ENCODE measurements at regions not wholly inside any gene's neighbourhood (a gene's known extent, or its start where the extent isn't known, plus 50 kb on each side); places are given as distances from the start of the nearest gene placed in this dataset.
"Not testable (repeated sequence)": the region's sequence is repeated elsewhere in the genome, so short reads cannot be mapped to it uniquely, and the experiment has no call there.

GRCh38 chr13:64591971-64592370 lies 2638.2 kb downstream of the PCDH9 start:
- DNase-seq = no peak

DNA sequence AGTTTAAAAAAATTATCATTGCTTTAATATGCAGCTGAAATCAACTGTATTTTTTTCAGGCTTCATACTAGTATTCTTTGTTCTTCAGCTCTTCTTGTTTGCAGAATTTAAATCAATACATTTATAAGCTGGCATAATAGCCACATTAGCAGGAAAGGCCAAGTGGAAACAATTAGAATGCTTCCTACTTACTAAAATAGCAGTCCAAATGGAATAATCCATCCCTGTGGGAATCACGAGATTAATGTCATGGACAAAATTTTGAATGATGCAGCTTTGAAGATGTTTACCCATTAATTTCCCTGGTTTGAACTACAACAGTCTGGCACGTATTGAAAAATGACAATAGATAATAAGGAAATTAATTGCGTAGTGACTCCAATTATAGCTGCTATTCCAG lies 2650.8 kb downstream of the PCDH9 start:
- no peak for DNase-seq

DNA sequence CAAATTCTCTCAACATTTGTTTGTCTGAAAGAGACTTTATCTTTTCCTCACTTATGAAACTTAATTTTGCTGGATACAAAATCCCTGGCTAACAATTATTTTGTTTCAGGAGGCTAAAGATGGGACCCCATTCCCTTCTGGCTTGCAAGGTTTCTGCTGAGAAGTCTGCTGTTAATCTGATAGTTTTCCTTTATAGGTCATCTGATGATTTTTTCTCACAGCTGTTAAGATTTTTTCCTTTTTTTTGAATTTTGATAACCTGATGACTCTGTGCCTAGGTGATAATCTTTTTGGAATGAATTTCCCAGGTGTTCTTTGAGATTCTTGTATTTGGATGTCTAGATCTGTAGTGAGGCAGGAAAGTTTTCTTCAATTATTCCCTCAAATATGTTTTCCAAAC lies 2661.4 kb downstream of the PCDH9 start:
- DNase-seq = no peak

DNA sequence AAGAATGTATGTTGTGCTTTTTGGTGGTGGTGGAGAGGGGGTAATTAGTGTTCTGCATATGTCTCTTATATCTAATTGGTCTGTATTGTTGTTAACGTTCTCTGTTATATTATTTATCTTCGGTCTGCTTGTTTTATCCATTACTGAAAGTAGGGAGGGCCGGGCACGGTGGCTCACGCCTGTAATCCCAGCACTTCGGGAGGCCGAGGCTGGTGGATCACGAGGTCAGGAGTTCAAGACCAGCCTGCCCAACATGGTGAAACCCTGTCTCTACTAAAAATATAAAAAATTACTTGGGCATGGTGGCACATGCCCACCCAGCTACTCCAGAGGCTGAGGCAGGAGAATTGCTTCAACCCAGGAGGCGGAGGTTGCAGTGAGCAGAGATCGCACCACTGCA lies 2672.1 kb downstream of the PCDH9 start:
- not testable (repeated sequence) for DNase-seq

DNA sequence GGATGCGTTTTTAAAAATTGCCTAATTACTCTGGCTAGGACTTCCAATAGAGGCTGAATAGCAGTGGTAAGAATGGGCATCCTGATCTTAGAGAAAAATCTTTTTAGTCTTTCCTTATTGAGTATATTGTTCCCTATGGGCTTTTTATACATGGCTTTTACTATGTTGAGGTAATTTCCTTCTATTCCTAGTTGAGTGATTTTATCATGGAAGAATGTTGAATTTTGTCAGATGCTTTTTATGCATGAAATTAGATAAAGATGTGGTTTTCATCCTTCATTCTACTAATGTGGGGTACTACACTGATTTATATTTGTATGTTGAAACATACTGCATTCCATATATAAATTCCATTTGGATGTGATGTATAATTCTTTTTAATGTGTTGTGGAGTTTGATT lies 2673.8 kb downstream of the PCDH9 start:
- DNase-seq = no peak

GRCh38 chr13:64553411-64554129 lies 2676.6 kb downstream of the PCDH9 start:
- DNase-seq = no peak

GRCh38 chr13:64551755-64552154 lies 2678.4 kb downstream of the PCDH9 start:
- DNase-seq = no peak

DNA sequence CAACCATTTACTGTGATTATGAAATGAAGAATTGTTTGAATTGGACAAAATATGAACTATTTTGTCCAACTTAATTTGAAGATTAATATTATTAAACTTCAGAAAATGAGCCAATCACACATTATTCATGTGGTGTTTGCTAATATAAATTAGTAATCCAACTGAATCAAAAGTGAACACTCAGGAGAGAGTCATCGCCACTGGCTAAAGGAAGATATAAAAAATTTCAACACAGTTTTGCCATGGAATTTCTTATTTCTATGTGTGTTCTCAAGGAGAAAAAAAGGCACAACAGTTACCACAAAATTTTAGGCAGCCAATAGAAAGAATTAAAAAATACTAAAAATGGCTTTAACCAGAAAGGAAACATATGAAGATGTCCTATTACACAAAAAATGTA lies 2683.8 kb downstream of the PCDH9 start:
- no peak for DNase-seq

GRCh38 chr13:64540976-64541375 lies 2689.2 kb downstream of the PCDH9 start:
- no peak for DNase-seq

- no peak for DNase-seq
These were observed 2689.7 kb downstream of the PCDH9 start for GRCh38 chr13:64540468-64540867.

DNA sequence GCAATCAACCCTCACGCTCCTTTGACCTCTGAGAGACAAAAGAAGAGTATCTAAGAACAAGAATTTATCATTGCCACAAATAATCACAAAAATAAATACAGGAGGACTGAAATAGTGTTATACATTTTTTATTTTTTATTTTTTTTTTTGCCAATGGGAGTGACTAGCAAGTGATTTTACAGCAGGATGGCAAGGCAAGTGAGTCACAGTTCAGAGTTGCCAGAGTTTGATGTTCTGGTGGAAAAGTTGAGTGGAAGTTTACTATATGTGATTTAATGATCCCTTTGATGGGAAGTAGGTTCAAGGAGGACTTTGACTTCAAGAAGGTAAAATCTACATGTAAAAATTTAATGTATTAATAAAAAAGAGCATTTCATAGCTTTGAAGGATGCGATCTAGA lies 2691.4 kb downstream of the PCDH9 start:
- DNase-seq = no peak

GRCh38 chr13:64534302-64534701 lies 2695.8 kb downstream of the PCDH9 start:
- no peak for DNase-seq

DNA sequence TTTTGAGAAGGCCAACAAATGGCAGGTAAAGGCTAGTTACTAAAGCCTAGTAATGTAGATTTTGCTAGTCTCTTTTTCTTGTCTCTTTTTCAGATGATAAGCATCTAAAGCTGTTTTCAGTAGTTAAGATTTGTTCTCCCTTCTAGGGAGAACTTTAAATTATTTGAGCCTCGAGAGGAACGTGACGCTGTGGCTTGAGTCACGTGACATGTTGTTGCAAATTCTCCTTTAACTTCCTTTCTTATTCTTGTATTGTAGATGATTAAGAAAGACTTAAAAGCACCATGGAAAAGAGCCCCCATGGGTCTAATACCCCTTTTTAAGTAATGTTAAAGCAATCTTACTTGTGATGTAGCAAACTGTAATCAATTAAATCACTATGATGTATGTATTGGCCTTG lies 2698.7 kb downstream of the PCDH9 start:
- no peak for DNase-seq

GRCh38 chr13:64529874-64530485 lies 2700.2 kb downstream of the PCDH9 start:
- DNase-seq = peak; percentile 8

DNA sequence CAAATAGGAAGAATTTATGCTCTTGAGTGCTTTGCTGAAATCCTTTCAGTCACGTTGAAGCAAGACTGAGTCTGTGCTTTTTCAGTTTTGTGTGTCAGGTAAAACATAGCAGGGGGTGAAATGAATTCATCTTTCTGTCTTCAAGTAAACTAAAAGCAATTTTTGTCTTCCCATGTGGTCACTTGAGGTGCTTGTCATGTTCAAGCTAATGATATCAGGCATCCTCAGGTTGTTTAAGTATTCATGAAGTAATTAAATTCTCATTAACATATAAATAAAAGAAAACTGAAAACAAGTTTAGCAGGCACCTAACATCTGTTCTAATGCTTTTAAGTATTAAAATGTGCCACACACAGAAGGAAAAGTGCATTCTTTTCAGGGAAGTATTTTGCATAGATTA lies 2701.3 kb downstream of the PCDH9 start:
- DNase-seq = no peak

DNA sequence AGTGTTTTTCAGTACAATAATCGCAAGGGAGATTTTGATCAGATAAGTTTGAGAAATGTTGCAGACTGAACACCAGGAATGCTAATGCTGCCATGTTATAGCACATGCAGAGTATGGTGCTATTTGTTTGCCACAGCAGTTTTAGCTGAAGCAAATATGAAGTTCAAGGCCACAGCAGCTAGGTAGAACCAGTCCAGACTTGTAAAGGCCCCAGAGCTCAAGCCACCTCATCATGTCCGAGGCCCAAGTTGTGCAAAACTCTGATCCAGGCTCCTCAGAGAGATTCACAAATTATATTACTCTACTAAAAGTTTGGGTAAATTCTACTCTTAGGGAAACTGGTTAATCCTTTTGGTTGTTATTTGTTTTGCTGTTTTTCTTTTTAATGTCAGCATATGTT lies 2702.6 kb downstream of the PCDH9 start:
- DNase-seq = no peak

GRCh38 chr13:64525687-64526086 lies 2704.4 kb downstream of the PCDH9 start:
- DNase-seq = no peak

- DNase-seq = no peak
These were observed 2719.4 kb downstream of the PCDH9 start for GRCh38 chr13:64510747-64511146.

- DNase-seq = no peak
These were observed 2723.9 kb downstream of the PCDH9 start for GRCh38 chr13:64506246-64506645.

DNA sequence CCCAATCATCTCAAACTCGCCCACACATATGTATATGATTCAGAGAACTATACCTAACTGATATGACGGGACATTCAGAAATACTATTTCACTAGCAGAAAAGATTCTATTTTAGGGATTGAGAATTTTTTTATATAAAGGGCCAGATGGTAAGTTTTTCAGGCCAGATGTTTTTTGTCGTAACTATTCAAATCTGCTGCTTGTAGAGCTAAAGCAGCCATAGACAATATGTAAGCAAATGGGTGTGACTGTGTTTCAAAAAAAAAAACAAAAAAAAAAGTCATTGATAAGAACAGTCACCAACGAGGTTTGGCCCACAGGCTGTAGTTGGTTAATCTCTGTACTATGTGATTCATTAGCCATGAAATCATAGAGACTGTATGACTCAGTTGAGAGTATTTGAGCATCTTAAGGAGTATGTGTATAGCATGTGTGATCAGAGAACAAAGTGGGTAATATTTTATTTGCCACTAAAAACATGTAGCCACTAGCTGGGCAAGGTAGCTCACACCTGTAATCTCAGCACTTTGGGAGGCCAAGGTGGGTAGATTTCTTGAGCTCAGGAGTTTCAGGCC lies 2724.7 kb downstream of the PCDH9 start:
- DNase-seq = no peak

- DNase-seq = no peak
These were observed 2741.4 kb downstream of the PCDH9 start for GRCh38 chr13:64488731-64489130.

DNA sequence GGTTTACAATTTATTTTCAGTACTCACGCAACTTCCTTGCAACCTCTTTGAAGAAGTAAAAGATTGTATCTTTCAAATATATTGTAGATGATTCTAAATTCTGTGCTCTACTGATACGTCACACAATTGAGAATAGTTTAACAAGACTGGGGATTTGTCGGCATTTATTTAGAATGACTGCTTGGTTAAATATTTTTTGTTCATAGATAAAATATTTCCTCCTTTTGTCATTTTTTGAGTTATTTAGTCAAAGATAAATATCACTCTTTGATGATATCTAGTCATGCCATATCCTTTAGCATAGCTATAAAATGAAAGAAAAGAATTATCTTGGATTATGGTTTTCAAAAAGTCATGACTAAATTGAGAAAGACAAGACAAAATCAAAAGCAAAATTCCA lies 2747.8 kb downstream of the PCDH9 start:
- DNase-seq = no peak

DNA sequence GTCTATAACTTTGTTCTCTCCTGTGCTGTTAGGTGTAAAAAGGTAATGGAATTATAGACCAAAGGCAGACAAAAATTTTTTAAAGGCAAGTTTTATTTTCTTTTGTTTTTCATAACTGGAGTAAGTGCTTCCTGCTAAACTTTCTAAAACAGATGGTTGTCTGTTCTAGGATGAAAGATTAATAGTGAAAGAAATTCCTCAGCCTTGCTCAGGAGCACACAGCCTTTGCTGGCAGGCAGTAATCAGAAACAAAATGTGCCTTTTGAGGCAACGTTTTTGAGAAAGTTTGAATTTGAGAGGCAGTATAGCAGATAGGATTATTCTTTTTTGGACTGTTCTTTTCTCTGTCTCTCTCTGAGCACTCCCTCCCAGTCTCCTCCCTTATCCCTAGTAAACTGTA lies 2749.5 kb downstream of the PCDH9 start:
- no peak for DNase-seq

DNA sequence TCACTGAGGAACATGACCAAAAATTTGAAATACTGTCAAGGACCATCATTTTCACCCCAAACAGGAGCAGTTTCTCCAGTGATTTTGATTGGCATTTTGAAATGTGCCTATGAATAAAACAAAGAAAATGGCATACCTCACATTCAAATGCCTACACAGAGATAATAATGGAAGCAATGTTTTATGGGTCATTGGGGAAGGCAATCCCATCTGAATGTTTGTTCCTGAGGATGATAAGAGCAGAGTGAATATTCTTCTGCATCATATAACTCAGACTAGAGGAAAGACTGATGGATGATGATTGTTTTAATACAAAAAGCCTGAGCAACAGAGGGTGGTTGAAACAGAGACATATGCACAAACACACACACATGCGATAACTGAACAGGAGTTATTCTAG lies 2749.9 kb downstream of the PCDH9 start:
- no peak for DNase-seq

DNA sequence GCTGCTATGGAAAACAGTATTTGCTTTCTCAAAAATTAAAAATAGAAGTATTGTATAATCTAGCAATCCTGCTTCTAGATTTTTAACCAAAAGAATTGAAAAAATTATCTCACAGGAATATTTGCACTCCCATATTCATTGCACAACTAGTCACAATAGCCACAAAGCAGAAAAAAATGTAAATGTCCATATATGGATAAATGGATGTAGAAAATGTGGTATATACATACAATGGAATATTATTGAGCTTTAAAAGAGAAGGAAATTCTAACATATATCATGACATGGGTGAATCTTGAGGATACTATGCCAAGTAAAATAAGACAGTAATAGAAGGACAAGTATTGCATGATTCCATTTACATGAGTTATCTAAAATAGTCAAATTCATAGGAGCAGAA lies 2753.0 kb downstream of the PCDH9 start:
- DNase-seq = no peak

Measured in activated CD4-positive, alpha-beta T cell treated with anti-CD3 and anti-CD28 coated beads, Interleukin-2, amount 50 U/mL, for 16 hours (primary cell).